GM12891 (cell line): ENCODE measurements at regions not wholly inside any gene's neighbourhood (a gene's known extent, or its start where the extent isn't known, plus 50 kb on each side); places are given as distances from the start of the nearest gene placed in this dataset.

Source experiments
- POLR2A ChIP-seq: IDR thresholded peaks from 2 replicates; pipeline ENCODE4 v1.6.1; 2011; ENCODE audit warnings: low read depth, low read length, control low read depth
- POLR2AphosphoS5 ChIP-seq: IDR thresholded peaks from 2 replicates; pipeline ENCODE4 v1.6.1; 2011; ENCODE audit warnings: low read depth, low read length, control low read depth
- TAF1 ChIP-seq: IDR thresholded peaks from 2 replicates; pipeline ENCODE4 v1.6.1; 2011; ENCODE audit warnings: low read depth, low read length, control low read depth

DNA sequence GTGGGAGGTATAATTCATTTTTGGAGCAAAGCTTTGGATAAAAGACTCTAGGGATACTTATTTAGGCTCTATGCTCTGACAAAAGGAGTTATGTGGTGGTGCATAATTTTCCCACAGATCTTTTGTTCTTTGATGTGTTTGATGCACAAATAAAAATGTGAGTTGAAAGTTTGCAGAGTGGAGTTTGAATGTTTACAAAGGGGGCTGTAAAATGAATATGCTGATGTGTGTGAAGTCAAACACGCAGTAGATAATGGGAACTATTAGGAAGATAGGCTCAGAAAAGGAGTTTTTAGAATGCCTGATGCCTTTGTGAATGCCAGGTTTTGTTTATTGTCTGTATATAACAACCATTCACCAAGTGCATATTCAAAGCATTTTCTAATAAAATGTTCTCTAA lies 545.0 kb upstream of the EPHA7 start:
- TF ChIP-seq TAF1 (no peak), POLR2A (no peak), POLR2AphosphoS5 (no peak)
